ENCODE measurements at regions not wholly inside any gene's neighbourhood (a gene's known extent, or its start where the extent isn't known, plus 50 kb on each side); places are given as distances from the start of the nearest gene placed in this dataset.

DNA sequence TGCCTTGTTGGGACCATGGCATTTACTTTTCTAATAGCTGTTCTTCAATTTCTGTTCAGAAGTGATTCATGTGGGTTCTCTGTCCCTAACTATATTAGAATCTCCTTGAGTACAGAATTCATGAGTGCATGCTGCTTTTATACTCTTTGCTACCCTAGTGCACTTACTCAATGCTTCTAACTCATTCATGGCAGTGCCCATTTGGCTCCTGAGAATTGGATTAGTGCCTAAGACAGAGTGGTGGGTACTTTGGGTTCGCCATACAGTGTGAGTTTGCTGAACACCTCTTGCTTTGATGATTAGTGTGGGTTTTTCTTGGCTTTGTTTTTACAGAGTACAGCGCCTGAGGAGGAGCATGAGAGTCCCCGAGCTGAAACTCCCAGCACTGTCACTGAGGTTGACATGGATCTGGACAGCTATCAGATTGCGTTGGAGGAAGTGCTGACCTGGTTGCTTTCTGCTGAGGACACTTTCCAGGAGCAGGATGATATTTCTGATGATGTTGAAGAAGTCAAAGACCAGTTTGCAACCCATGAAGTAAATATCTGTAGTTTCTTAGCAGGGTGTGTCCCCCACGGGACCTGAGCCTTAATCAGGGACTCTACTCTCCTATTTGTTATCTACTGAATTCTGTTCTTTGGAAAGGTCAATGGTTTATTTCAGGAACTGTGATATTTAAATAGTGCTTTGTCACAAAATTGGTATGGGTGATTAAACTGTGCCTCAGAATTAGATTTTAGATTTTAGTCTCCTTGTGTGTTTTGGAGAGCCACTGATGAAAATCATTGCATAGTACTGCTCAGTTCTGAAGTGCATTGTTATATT lies 150.7 kb downstream of the UTRN start:
- TF ChIP-seq, protein P1, sequence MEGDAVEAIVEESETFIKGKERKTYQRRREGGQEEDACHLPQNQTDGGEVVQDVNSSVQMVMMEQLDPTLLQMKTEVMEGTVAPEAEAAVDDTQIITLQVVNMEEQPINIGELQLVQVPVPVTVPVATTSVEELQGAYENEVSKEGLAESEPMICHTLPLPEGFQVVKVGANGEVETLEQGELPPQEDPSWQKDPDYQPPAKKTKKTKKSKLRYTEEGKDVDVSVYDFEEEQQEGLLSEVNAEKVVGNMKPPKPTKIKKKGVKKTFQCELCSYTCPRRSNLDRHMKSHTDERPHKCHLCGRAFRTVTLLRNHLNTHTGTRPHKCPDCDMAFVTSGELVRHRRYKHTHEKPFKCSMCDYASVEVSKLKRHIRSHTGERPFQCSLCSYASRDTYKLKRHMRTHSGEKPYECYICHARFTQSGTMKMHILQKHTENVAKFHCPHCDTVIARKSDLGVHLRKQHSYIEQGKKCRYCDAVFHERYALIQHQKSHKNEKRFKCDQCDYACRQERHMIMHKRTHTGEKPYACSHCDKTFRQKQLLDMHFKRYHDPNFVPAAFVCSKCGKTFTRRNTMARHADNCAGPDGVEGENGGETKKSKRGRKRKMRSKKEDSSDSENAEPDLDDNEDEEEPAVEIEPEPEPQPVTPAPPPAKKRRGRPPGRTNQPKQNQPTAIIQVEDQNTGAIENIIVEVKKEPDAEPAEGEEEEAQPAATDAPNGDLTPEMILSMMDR (conservative IDR thresholded peaks at IDR 0.05; ENCODE audit: low read depth, low read length), result no peak
- TF ChIP-seq EZH2 (IDR thresholded peaks at IDR 0.05; ENCODE audit: low read length, unreplicated experiment) (no peak), EZH2phosphoT487 (IDR thresholded peaks at IDR 0.05; ENCODE audit: borderline replicate concordance, low read length) (no peak)

All from PC-3 (cell line).